GM18508 (cell line): ENCODE measurements at regions not wholly inside any gene's neighbourhood (a gene's known extent, or its start where the extent isn't known, plus 50 kb on each side); places are given as distances from the start of the nearest gene placed in this dataset.

Source experiments
- ATAC-seq: cut with Tn5 transposase; IDR thresholded peaks from one replicate; pipeline ENCODE4 v1.9.1; 2021; ENCODE audit warnings: moderate number of reproducible peaks; ENCODE audit not compliant: insufficient read depth, unreplicated experiment

GRCh38 chr1:55927702-55928290 is 651.6 kb downstream of the PLPP3 start:
- no peak for ATAC-seq

GRCh38 chr1:55926906-55927471 is 652.4 kb downstream of the PLPP3 start:
- ATAC-seq, result no peak

- ATAC-seq, result no peak
Measured at GRCh38 chr1:55916907-55917306, 662.5 kb downstream of the PLPP3 start.

GRCh38 chr1:55916481-55916880 is 662.9 kb downstream of the PLPP3 start:
- ATAC-seq, result no peak

- ATAC-seq, result no peak
Measured at GRCh38 chr1:55913565-55913964, 665.8 kb downstream of the PLPP3 start.

- no peak for ATAC-seq
Measured at GRCh38 chr1:55912438-55912837, 666.9 kb downstream of the PLPP3 start.

GRCh38 chr1:55904541-55904940 is 674.8 kb downstream of the PLPP3 start:
- no peak for ATAC-seq

- no peak for ATAC-seq
Measured at GRCh38 chr1:55898181-55898580, 681.2 kb downstream of the PLPP3 start.

GRCh38 chr1:55896210-55896609 is 681.0 kb upstream of the USP24 start:
- ATAC-seq, result no peak

- no peak for ATAC-seq
Measured at GRCh38 chr1:55894521-55894920, 679.4 kb upstream of the USP24 start.

GRCh38 chr1:55893155-55893554 is 678.0 kb upstream of the USP24 start:
- no peak for ATAC-seq

- ATAC-seq, result no peak
Measured at GRCh38 chr1:55888685-55889317, 673.6 kb upstream of the USP24 start.

- ATAC-seq, result no peak
Measured at GRCh38 chr1:55886856-55887712, 671.9 kb upstream of the USP24 start.

- ATAC-seq, result no peak
Measured at GRCh38 chr1:55885619-55886018, 670.5 kb upstream of the USP24 start.

GRCh38 chr1:55882931-55883330 is 667.8 kb upstream of the USP24 start:
- no peak for ATAC-seq

- ATAC-seq, result no peak
Measured at GRCh38 chr1:55879346-55879745, 664.2 kb upstream of the USP24 start.

- no peak for ATAC-seq
Measured at GRCh38 chr1:55877437-55878232, 662.5 kb upstream of the USP24 start.

- no peak for ATAC-seq
Measured at GRCh38 chr1:55876276-55877060, 661.3 kb upstream of the USP24 start.

- ATAC-seq, result no peak
Measured at GRCh38 chr1:55870106-55870505, 654.9 kb upstream of the USP24 start.

- no peak for ATAC-seq
Measured at GRCh38 chr1:55869065-55869464, 653.9 kb upstream of the USP24 start.
